Caco-2 (cell line): ENCODE measurements at regions not wholly inside any gene's neighbourhood (a gene's known extent, or its start where the extent isn't known, plus 50 kb on each side); places are given as distances from the start of the nearest gene placed in this dataset.
"Not testable (repeated sequence)": the region's sequence is repeated elsewhere in the genome, so short reads cannot be mapped to it uniquely, and the experiment has no call there.

Experiments
- BruUV-seq: library from RNA; stranded (reverse); fragments of 400-500 nt; replicated peaks from 2 replicates; lab custom pipeline; 2021; lab: Mats Ljungman, UMichigan
- CTCF ChIA-PET: fragments of 300-600 bp; sonication (Branson Sonifier 250); formaldehyde crosslinking; loops from one replicate; lab custom pipeline; 2022; ENCODE audit warnings: antibody characterized with exemption; lab: Charles Lee
- POLR2A ChIA-PET: fragments of 300-600 bp; sonication (Branson Sonifier 250); formaldehyde crosslinking; loops from one replicate; lab custom pipeline; 2022; ENCODE audit warnings: antibody characterized with exemption; lab: Charles Lee
- DNase-seq, 2 experiments: peaks; one replicate each; pipeline versions ENCODE4 v3.0.0 to v3.0.0-alpha.2; 2020 to 2022
- H3K27me3 ChIP-seq: replicated peaks from 2 replicates; pipeline ENCODE4 v1.6.0; 2011; ENCODE audit warnings: low read length; ENCODE audit not compliant: control insufficient read depth, insufficient read depth
- H3K36me3 ChIP-seq: 2 replicates; pipeline ENCODE4 v1.5.1; 2011; ENCODE audit warnings: low read length; ENCODE audit not compliant: control insufficient read depth, insufficient read depth
- H3K4me1 ChIP-seq: fragments of 250-450 bp; sonication (Bioruptor Pico); 2 replicates; pipeline ENCODE4 v1.5.1; 2020; ENCODE audit warnings: mild to moderate bottlenecking
- H3K4me3 ChIP-seq: 2 replicates; pipeline ENCODE4 v1.5.1; 2011; ENCODE audit warnings: low read depth, mild to moderate bottlenecking, control low read depth, low read length
- H3K9me3 ChIP-seq: fragments of 250-450 bp; sonication (Bioruptor Pico); 2 replicates; pipeline ENCODE4 v1.5.1; 2020; ENCODE audit warnings: mild to moderate bottlenecking, moderate library complexity
- H3K27ac Mint-ChIP-seq: one replicate; pipeline ENCODE4 v1.8.0; 2022; ENCODE audit warnings: mixed read lengths; ENCODE audit not compliant: unreplicated experiment
- H3K27me3 Mint-ChIP-seq: one replicate; pipeline ENCODE4 v1.8.0; 2022; ENCODE audit warnings: mixed read lengths; ENCODE audit not compliant: insufficient read depth, unreplicated experiment
- H3K36me3 Mint-ChIP-seq: one replicate; pipeline ENCODE4 v1.8.0; 2022; ENCODE audit warnings: mild to moderate bottlenecking, mixed read lengths; ENCODE audit not compliant: insufficient read depth, unreplicated experiment
- H3K4me1 Mint-ChIP-seq: one replicate; pipeline ENCODE4 v1.8.0; 2022; ENCODE audit warnings: low read depth, mixed read lengths; ENCODE audit not compliant: unreplicated experiment
- H3K4me3 Mint-ChIP-seq: one replicate; pipeline ENCODE4 v1.8.0; 2022; ENCODE audit warnings: mild to moderate bottlenecking, moderate library complexity, mixed read lengths; ENCODE audit not compliant: unreplicated experiment
- H3K9me3 Mint-ChIP-seq: one replicate; pipeline ENCODE4 v1.8.0; 2022; ENCODE audit warnings: mixed read lengths; ENCODE audit not compliant: unreplicated experiment
- CTCF ChIP-seq, 2 experiments: fragments of 200-600 bp in 1 of 2; IDR thresholded peaks; 1 replicate in 1 of 2; 2 replicates in 1 of 2; pipeline versions ENCODE4 v1.5.1 to v1.8.0; 2011 to 2022; ENCODE audit warnings: antibody characterized with exemption in 1 of 2, control low read depth in 1 of 2, inconsistent platforms in 1 of 2, low read depth in 1 of 2, low read length in 1 of 2, mild to moderate bottlenecking in 1 of 2, moderate library complexity in 1 of 2; ENCODE audit not compliant: insufficient read depth in 1 of 2, severe bottlenecking in 1 of 2, unreplicated experiment in 1 of 2
- intact Hi-C: fragments of 100-400 bp; cut with micrococcal nuclease; formaldehyde crosslinking; loops from one replicate; pipeline ENCODE4 v1.10.0; 2022; ENCODE audit not compliant: unreplicated experiment

- CTCF ChIA-PET: interaction anchor here (0.6 kb wide), 1 partner anchor 10 kb away, joined by 3 read pairs; no protein-coding TSS in a partner anchor
- H3K4me1 Mint-ChIP-seq: no peaks in the 10 kb centered on the region
- Histone ChIP-seq H3K9me3 (peaks cover 4% of the 10 kb centered on the region; the same call in 1 of the 2 replicates), H3K36me3 (no peaks in the 10 kb centered on the region), H3K4me1 (no peaks in the 10 kb centered on the region), H3K4me3 (no peak overlapping the region), H3K27me3 (no peaks in the 10 kb centered on the region; the same call in 1 of the 2 replicates)
- POLR2A ChIA-PET: no interaction called here
- peaks cover 3% of the 10 kb centered on the region for H3K27me3 Mint-ChIP-seq
- TF ChIP-seq CTCF (IDR thresholded peaks at IDR 0.05; ENCODE audit: insufficient read depth in 1 of 2, low read depth in 1 of 2, low read length in 1 of 2, severe bottlenecking in 1 of 2, unreplicated experiment in 1 of 2): no peak
- H3K9me3 Mint-ChIP-seq: peaks cover 29% of the 10 kb centered on the region
- BruUV-seq: no TSS peak
- intact Hi-C loops: no loop called here
- H3K27ac Mint-ChIP-seq: no peak overlapping the region
- no peak overlapping the region for H3K4me3 Mint-ChIP-seq
- no peak for DNase-seq
- H3K36me3 Mint-ChIP-seq: no peaks in the 10 kb centered on the region
Measured at GRCh38 chr10:118971876-118972275, 57.6 kb upstream of the NANOS1 start.

GRCh38 chr10:118973744-118974143, 55.8 kb upstream of the NANOS1 start:
- CTCF ChIA-PET: no interaction called here
- Mint-ChIP-seq H3K36me3 (no peaks in the 10 kb centered on the region), H3K4me1 (no peaks in the 10 kb centered on the region), H3K27ac (no peak overlapping the region), H3K4me3 (no peak overlapping the region), H3K9me3 (peaks cover 29% of the 10 kb centered on the region), H3K27me3 (peaks cover 3% of the 10 kb centered on the region)
- Histone ChIP-seq H3K27me3 (no peaks in the 10 kb centered on the region; the same call in 1 of the 2 replicates), H3K4me1 (no peaks in the 10 kb centered on the region), H3K36me3 (no peaks in the 10 kb centered on the region), H3K4me3 (no peak overlapping the region), H3K9me3 (peaks cover 4% of the 10 kb centered on the region; the same call in 1 of the 2 replicates)
- POLR2A ChIA-PET: no interaction called here
- TF ChIP-seq CTCF (IDR thresholded peaks at IDR 0.05; ENCODE audit: insufficient read depth in 1 of 2, low read depth in 1 of 2, low read length in 1 of 2, severe bottlenecking in 1 of 2, unreplicated experiment in 1 of 2): no peak
- BruUV-seq: no TSS peak
- intact Hi-C loops: no loop called here
- DNase-seq: no peak

GRCh38 chr10:118974951-118975350, 54.6 kb upstream of the NANOS1 start:
- no peak for DNase-seq
- H3K36me3 ChIP-seq: no peaks in the 10 kb centered on the region
- peaks cover 29% of the 10 kb centered on the region for H3K9me3 Mint-ChIP-seq
- POLR2A ChIA-PET: no interaction called here
- peaks cover 3% of the 10 kb centered on the region for H3K27me3 Mint-ChIP-seq
- no peaks in the 10 kb centered on the region for H3K36me3 Mint-ChIP-seq
- no peak overlapping the region for H3K27ac Mint-ChIP-seq
- no peaks in the 10 kb centered on the region for H3K4me1 ChIP-seq
- intact Hi-C loops: no loop called here
- CTCF ChIA-PET: no interaction called here
- no TSS peak for BruUV-seq
- no peaks in the 10 kb centered on the region; the same call in 1 of the 2 replicates for H3K27me3 ChIP-seq
- H3K4me1 Mint-ChIP-seq: no peaks in the 10 kb centered on the region
- peaks cover 4% of the 10 kb centered on the region; the same call in 1 of the 2 replicates for H3K9me3 ChIP-seq
- H3K4me3 ChIP-seq: no peak overlapping the region
- H3K4me3 Mint-ChIP-seq: no peak overlapping the region
- TF ChIP-seq CTCF (IDR thresholded peaks at IDR 0.05; ENCODE audit: insufficient read depth in 1 of 2, low read depth in 1 of 2, low read length in 1 of 2, severe bottlenecking in 1 of 2, unreplicated experiment in 1 of 2): no peak

GRCh38 chr10:118976219-118976618, 53.3 kb upstream of the NANOS1 start:
- H3K27me3 ChIP-seq, H3K4me3 ChIP-seq, intact Hi-C loops, DNase-seq, CTCF ChIA-PET, H3K4me1 ChIP-seq, H3K36me3 Mint-ChIP-seq, POLR2A ChIA-PET, H3K27ac Mint-ChIP-seq, H3K9me3 ChIP-seq, BruUV-seq, H3K27me3 Mint-ChIP-seq, H3K4me3 Mint-ChIP-seq, H3K36me3 ChIP-seq, H3K4me1 Mint-ChIP-seq: not testable (repeated sequence)
- peaks cover 29% of the 10 kb centered on the region for H3K9me3 Mint-ChIP-seq
